ENCODE measurements at regions not wholly inside any gene's neighbourhood (a gene's known extent, or its start where the extent isn't known, plus 50 kb on each side); places are given as distances from the start of the nearest gene placed in this dataset.

- TF ChIP-seq HDAC2 (IDR thresholded peaks at IDR 0.05) (no peak), FOXM1 (IDR thresholded peaks at IDR 0.05; ENCODE audit: low read depth, low read length) (peak; percentile 94), BRCA1 (IDR thresholded peaks at IDR 0.05; ENCODE audit: low read depth, low read length) (no peak), SMC3 (IDR thresholded peaks at IDR 0.05; ENCODE audit: borderline replicate concordance, low read length) (peak; percentile 4; the same call in 1 of the 2 replicates), EGR1 (IDR thresholded peaks at IDR 0.05; ENCODE audit: borderline replicate concordance in 1 of 2, low read depth in 2 of 2, low read length in 2 of 2) (peak in 1 of 2 experiments; percentile 33; a peak in 1 of 3 replicates), PKNOX1 (IDR thresholded peaks at IDR 0.05) (0 out of 2 replicates have a peak, but pooled peaks have one; percentile 27), SP1 (IDR thresholded peaks at IDR 0.05; ENCODE audit: low read depth, low read length) (peak; percentile 11), CREM (IDR thresholded peaks at IDR 0.05; ENCODE audit: low read depth) (peak; percentile 76), ATF7 (IDR thresholded peaks at IDR 0.05; ENCODE audit: low read depth) (peak; percentile 68), EP300 (IDR thresholded peaks at IDR 0.05; ENCODE audit: borderline replicate concordance in 1 of 2, control insufficient read depth in 1 of 2, low read depth in 2 of 2, low read length in 2 of 2) (peak in 1 of 2 experiments; percentile 46; a peak in 1 of 4 replicates), ASH2L (IDR thresholded peaks at IDR 0.05; ENCODE audit: borderline replicate concordance, low read depth) (peak; percentile 48; the same call in 1 of the 2 replicates), IKZF1 (conservative IDR thresholded peaks at IDR 0.05) (peak; percentile 72), PAX8 (IDR thresholded peaks at IDR 0.05) (no peak), SPI1 (IDR thresholded peaks at IDR 0.05; ENCODE audit: borderline replicate concordance, insufficient read depth, low read depth, low read length) (0 out of 2 replicates have a peak, but pooled peaks have one; percentile 17), SMAD1 (IDR thresholded peaks at IDR 0.05; ENCODE audit: low read depth, partially characterized antibody) (peak; percentile 61), TAF1 (IDR thresholded peaks at IDR 0.05; ENCODE audit: borderline replicate concordance, low read depth, low read length) (peak; percentile 66; the same call in 1 of the 2 replicates), BMI1 (IDR thresholded peaks at IDR 0.05; ENCODE audit: borderline replicate concordance) (no peak), RUNX3 (IDR thresholded peaks at IDR 0.05; ENCODE audit: low read length) (peak; percentile 78; the same call in 1 of the 2 replicates), BACH1 (IDR thresholded peaks at IDR 0.05; ENCODE audit: borderline replicate concordance) (no peak), ZNF207 (IDR thresholded peaks at IDR 0.05; ENCODE audit: borderline replicate concordance) (no peak), GABPA (IDR thresholded peaks at IDR 0.05; ENCODE audit: low read depth) (0 out of 2 replicates have a peak, but pooled peaks have one; percentile 29), MEF2B (IDR thresholded peaks at IDR 0.05; ENCODE audit: partially characterized antibody, poor library complexity, severe bottlenecking) (peak; percentile 87), RAD51 (IDR thresholded peaks at IDR 0.05) (no peak)
- TF ChIP-seq, protein P1, sequence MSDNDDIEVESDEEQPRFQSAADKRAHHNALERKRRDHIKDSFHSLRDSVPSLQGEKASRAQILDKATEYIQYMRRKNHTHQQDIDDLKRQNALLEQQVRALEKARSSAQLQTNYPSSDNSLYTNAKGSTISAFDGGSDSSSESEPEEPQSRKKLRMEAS (IDR thresholded peaks at IDR 0.05; ENCODE audit: low read depth, low read length): 0 out of 2 replicates have a peak, but pooled peaks have one; percentile 30
- TF ChIP-seq, protein P2, sequence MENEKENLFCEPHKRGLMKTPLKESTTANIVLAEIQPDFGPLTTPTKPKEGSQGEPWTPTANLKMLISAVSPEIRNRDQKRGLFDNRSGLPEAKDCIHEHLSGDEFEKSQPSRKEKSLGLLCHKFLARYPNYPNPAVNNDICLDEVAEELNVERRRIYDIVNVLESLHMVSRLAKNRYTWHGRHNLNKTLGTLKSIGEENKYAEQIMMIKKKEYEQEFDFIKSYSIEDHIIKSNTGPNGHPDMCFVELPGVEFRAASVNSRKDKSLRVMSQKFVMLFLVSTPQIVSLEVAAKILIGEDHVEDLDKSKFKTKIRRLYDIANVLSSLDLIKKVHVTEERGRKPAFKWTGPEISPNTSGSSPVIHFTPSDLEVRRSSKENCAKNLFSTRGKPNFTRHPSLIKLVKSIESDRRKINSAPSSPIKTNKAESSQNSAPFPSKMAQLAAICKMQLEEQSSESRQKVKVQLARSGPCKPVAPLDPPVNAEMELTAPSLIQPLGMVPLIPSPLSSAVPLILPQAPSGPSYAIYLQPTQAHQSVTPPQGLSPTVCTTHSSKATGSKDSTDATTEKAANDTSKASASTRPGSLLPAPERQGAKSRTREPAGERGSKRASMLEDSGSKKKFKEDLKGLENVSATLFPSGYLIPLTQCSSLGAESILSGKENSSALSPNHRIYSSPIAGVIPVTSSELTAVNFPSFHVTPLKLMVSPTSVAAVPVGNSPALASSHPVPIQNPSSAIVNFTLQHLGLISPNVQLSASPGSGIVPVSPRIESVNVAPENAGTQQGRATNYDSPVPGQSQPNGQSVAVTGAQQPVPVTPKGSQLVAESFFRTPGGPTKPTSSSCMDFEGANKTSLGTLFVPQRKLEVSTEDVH (IDR thresholded peaks at IDR 0.05; ENCODE audit: low read depth, partially characterized antibody): no peak
- TF ChIP-seq, protein P3, sequence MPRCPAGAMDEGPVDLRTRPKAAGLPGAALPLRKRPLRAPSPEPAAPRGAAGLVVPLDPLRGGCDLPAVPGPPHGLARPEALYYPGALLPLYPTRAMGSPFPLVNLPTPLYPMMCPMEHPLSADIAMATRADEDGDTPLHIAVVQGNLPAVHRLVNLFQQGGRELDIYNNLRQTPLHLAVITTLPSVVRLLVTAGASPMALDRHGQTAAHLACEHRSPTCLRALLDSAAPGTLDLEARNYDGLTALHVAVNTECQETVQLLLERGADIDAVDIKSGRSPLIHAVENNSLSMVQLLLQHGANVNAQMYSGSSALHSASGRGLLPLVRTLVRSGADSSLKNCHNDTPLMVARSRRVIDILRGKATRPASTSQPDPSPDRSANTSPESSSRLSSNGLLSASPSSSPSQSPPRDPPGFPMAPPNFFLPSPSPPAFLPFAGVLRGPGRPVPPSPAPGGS (IDR thresholded peaks at IDR 0.05; ENCODE audit: borderline replicate concordance, insufficient read depth, low read depth, low read length, poor library complexity, severe bottlenecking): peak; percentile 100
These were observed 153.7 kb upstream of the PZP start (continued) for GRCh38 chr12:9361879-9362326.
